T1000 (cell line): ENCODE measurements at regions not wholly inside any gene's neighbourhood (a gene's known extent, or its start where the extent isn't known, plus 50 kb on each side); places are given as distances from the start of the nearest gene placed in this dataset.
"Not testable (repeated sequence)": the region's sequence is repeated elsewhere in the genome, so short reads cannot be mapped to it uniquely, and the experiment has no call there.

Experiments used
- DNase-seq: peaks from one replicate; lab custom pipeline; 2025; ENCODE audit warnings: mixed read lengths; lab: John Stamatoyannopoulos, UW

- no peak for DNase-seq
These were observed 364.9 kb upstream of the KITLG start for GRCh38 chr12:88945051-88945732.

GRCh38 chr12:88944397-88944796, 364.1 kb upstream of the KITLG start:
- no peak for DNase-seq

GRCh38 chr12:88940854-88941253, 360.6 kb upstream of the KITLG start:
- DNase-seq, result no peak

- no peak for DNase-seq
These were observed 355.6 kb upstream of the KITLG start for GRCh38 chr12:88935856-88936255.

- DNase-seq, result no peak
These were observed 354.0 kb upstream of the KITLG start for GRCh38 chr12:88934163-88934747.

- no peak for DNase-seq
These were observed 352.2 kb upstream of the KITLG start for GRCh38 chr12:88932457-88932856.

GRCh38 chr12:88931598-88931997, 351.3 kb upstream of the KITLG start:
- no peak for DNase-seq

- DNase-seq, result no peak
These were observed 345.2 kb upstream of the KITLG start for GRCh38 chr12:88925454-88925853.

GRCh38 chr12:88924162-88924561, 343.9 kb upstream of the KITLG start:
- DNase-seq, result no peak

GRCh38 chr12:88923631-88924030, 343.4 kb upstream of the KITLG start:
- no peak for DNase-seq

- DNase-seq, result no peak
These were observed 342.5 kb upstream of the KITLG start for GRCh38 chr12:88922816-88923215.

- DNase-seq, result no peak
These were observed 341.7 kb upstream of the KITLG start for GRCh38 chr12:88921890-88922532.

GRCh38 chr12:88921434-88921833, 341.2 kb upstream of the KITLG start:
- DNase-seq, result no peak

- DNase-seq, result no peak
These were observed 337.9 kb upstream of the KITLG start for GRCh38 chr12:88918161-88918560.

- DNase-seq, result no peak
These were observed 334.7 kb upstream of the KITLG start for GRCh38 chr12:88914967-88915366.

- DNase-seq, result no peak
These were observed 329.2 kb upstream of the KITLG start for GRCh38 chr12:88909510-88909909.

GRCh38 chr12:88908345-88908744, 328.1 kb upstream of the KITLG start:
- no peak for DNase-seq

- no peak for DNase-seq
These were observed 324.4 kb upstream of the KITLG start for GRCh38 chr12:88904705-88905104.

GRCh38 chr12:88903333-88903732, 323.1 kb upstream of the KITLG start:
- DNase-seq, result no peak

GRCh38 chr12:88897723-88898122, 317.5 kb upstream of the KITLG start:
- no peak for DNase-seq

GRCh38 chr12:88896958-88897357, 316.7 kb upstream of the KITLG start:
- no peak for DNase-seq

GRCh38 chr12:88895634-88896033, 315.4 kb upstream of the KITLG start:
- no peak for DNase-seq

- no peak for DNase-seq
These were observed 313.5 kb upstream of the KITLG start for GRCh38 chr12:88893801-88894200.

- DNase-seq, result not testable (repeated sequence)
These were observed 311.2 kb upstream of the KITLG start for GRCh38 chr12:88891434-88891833.
